GM12874 (cell line): ENCODE measurements at regions not wholly inside any gene's neighbourhood (a gene's known extent, or its start where the extent isn't known, plus 50 kb on each side); places are given as distances from the start of the nearest gene placed in this dataset.

Experiments used
- CTCF ChIP-seq: IDR thresholded peaks from 2 replicates; pipeline ENCODE4 v1.5.1; 2011; ENCODE audit warnings: low read depth, mild to moderate bottlenecking, control low read depth, low read length, moderate library complexity; ENCODE audit not compliant: insufficient read depth

GRCh38 chr7:95668504-95669018, 72.2 kb upstream of the PDK4 start:
- TF ChIP-seq CTCF, result no peak

GRCh38 chr7:95662987-95663386, 66.7 kb upstream of the PDK4 start:
- TF ChIP-seq CTCF, result no peak

DNA sequence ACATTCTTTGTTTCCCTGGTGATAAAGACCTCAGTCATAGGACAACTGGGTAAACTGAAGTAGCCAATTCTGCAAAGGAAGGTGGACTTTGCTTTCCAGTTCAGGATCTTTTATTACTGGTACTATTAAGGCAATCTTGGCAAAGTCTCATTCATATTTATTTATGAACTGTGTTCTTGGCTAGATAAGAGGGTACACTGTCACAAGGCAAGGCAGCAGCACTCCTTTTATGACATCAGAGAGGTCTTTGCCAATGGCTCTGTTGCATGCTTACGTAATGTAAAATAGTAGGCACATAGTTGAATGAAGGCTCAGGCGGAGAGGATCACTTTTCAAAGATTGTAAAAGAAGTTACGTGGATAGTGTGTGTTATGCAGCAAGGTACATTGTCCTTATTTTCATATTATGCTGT, 63.7 kb upstream of the PDK4 start:
- no peak for TF ChIP-seq CTCF

DNA sequence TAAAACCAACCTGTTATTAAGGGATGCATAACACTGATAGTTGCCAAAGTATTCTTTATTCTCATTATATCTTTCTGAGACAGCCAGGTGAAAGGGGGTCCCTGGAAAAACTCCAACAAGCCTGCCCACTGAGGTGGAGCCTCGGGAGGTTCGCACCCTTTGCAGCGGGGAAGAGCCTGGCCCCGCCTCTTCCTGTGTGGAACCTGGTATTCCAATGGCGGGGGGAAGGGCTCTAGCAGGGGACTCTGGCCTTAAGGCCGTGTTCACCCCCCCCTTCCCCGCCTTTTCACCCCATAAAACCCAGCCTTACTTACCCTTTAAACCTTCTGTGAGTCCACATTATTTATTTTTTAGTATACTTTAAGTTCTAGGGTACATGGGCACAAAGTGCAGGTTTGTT, 62.4 kb upstream of the PDK4 start:
- no peak for TF ChIP-seq CTCF

- no peak for TF ChIP-seq CTCF
These were observed 53.2 kb upstream of the PDK4 start for GRCh38 chr7:95649546-95649945.

DNA sequence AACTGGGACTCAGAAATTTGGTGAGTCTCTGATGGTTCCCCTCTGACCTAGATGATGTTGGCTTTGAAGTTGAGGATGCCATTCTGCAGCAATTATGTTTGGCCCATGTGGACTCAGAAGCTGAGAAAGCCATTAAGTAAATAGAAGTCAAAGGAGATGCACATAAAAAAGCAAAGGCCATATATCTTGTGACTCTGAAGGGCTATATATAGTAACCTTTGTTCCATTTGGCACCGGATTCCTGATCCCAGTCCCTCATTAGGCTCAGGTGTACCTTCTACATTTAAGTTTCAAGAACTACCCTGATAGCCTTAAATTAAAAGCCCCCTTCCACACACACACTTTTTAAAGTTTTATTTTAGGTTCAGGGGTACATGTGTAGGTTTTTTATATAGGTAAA, 50.0 kb upstream of the PDK4 start:
- no peak for TF ChIP-seq CTCF
